HG03575 (cell line): ENCODE measurements at regions not wholly inside any gene's neighbourhood (a gene's known extent, or its start where the extent isn't known, plus 50 kb on each side); places are given as distances from the start of the nearest gene placed in this dataset.
"Not testable (repeated sequence)": the region's sequence is repeated elsewhere in the genome, so short reads cannot be mapped to it uniquely, and the experiment has no call there.

Experiments
- ATAC-seq: cut with Tn5 transposase; IDR thresholded peaks from one replicate; pipeline ENCODE4 v1.9.1; 2021; ENCODE audit not compliant: unreplicated experiment, insufficient number of reproducible peaks, low FRiP score; ENCODE audit errors: extremely low read depth

DNA sequence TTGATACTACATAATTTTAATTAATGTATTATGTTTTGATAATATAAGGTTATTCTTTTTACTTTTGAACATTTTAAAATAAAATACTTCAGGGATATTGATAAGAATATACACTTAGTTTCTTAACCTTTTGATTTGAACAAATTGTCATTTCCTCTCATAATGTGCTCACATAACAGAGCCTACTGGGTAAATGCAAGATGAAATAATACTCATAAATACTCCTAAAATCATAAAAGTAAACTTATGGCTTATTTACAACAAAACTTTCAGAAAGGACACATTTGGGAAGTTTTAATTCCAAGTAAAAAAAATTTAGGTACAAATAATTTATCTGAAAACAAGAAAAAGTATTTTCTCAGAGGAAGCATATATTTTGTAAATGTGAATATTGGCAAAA is 101.6 kb upstream of the ABCB5 start:
- no peak for ATAC-seq

DNA sequence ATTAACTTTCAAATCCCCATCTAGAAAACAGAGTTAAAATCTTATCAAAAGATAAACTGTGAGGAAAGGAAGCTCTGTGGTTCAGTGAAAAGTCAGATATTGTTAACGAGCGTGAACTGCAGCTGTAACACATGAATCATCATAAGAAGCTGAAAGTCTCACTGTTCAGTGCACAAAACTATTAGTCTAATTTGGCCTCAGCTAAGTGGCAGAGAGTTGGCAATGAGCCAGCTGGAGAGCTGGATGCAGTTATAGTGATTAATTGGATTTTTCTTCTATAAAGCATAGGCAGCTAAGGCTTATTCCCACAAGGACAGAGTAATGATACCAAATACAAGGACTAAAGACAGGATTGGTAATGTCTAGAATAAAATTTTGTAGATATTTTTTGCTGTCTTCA is 101.1 kb upstream of the ABCB5 start:
- no peak for ATAC-seq

DNA sequence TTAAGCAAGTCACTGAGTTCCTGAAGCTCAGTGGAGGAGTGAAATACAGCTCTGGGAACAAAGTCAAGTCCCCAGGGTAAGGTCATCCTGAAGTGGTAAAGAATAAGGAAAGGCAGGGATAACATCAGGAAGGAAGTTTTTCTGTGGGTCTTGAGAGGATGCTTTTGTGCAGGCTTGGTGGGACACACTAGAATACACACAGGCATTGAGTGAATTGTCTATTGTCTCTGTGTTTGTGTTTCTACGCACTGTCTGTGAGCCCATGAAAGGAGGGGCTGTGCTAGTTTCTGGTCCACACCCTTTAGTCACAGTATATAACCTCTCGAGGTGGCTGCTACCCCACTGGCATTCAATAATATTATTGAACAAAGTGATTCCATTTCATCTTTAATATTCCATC is 95.8 kb upstream of the ABCB5 start:
- ATAC-seq: no peak

DNA sequence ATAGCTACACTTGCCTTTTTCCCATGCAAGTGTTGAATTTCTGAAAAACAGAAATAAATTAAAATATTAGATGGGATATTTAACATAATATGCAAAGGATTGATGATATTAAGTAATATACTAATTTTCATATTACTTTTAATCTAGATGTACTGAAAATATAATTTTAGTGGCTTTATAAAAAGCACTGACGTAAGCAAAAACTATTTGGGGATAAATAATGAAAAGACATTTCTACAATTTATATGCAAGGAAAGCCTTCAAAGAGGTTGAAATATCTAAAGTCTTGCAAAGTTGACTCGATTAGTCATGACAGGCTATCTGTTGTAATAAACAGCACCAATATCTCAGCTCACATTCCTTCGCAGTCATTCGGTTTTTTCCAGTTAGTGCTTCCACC is 94.9 kb upstream of the ABCB5 start:
- no peak for ATAC-seq

DNA sequence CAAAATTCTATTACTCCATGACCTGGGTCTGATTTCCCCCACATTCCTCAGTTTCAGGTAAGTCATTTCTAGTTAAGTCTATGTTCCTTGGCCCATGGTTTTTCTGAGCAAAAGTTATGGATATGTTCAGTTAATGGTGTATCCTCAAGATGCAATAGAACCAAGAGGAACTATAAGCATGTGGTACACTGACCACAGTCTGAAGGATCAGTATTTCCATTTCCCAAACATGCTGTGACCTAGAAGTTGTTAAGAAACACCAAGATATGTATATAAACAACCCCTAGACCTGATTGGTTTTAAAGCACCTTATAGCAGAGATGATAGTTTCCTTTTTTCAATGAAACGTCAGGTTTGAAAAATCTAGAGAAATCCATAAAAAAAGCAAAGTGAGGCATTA is 94.2 kb upstream of the ABCB5 start:
- ATAC-seq: no peak

DNA sequence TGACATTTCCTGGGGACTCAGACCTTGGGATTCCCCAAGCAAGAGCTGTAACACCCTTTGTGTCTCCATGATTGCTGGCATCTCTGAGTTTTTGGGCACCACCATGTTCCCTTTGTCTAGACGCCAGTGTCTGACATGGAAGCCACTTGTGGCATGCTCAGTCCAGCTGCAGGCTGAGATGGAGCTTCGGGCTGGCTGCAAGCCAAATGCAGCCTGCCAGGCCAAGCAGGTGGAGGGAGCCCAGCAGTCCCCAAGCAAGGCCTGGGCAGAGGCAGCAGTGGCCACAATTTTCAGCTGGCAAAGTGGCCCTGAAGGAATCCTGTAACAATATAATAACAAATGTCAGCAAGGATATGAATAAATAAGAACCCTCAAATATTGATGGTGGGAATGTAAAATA is 86.2 kb upstream of the ABCB5 start:
- ATAC-seq: no peak

DNA sequence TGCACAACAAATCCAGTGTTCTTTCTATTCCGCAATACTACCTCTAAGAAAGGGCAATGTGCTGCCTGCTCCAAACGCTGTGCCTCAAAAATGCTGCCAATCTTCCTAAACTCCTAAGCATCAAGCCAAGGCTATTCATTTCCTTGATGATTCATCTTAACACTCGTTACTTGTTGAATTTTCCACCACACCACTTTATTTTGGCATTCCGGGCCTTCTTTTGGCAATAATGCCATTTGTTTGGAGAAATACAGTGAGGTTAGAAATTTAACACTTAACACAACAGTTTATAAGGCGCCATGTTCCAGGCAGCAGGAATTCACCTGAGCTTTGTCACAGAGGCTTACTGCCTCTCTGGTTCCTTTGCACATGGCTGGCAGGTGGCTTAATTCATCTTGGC is 82.6 kb upstream of the ABCB5 start:
- no peak for ATAC-seq

DNA sequence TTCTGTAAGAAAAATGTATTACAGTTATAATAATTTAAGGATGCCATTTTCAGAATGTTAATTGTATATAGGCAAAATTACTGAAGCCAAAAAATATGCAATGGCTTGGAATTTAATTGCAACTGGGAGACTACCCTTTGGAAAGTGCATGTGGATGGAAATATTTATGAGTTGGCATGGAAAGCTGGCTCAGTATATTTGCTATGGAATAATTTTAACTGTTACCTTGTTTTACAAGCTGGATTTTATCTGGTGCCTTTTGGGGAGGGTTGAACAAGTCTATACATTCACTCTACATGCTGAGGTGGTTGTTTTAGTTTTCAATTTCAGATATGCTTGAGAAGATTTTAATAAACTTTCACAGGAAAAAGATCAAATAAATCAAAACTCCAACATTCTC is 80.9 kb upstream of the ABCB5 start:
- no peak for ATAC-seq

DNA sequence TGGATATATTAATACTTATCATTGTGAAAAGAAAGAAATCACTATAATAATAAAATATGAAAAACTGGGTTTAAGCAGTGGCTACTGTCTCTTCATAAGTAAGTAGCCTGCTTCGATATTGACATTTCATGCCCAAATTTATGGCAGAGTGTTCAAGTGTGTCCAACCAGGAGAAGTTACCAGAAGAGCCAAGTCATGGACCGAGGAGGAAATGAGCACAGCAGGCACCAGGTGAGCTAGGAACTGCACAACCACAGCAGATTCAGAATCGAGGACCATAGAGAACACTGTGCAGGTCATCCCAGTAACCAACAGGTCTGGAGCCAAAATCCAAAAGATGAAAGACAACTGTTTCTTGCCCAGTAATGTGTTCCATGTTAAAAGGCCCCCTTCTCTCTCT is 79.9 kb upstream of the ABCB5 start:
- no peak for ATAC-seq

DNA sequence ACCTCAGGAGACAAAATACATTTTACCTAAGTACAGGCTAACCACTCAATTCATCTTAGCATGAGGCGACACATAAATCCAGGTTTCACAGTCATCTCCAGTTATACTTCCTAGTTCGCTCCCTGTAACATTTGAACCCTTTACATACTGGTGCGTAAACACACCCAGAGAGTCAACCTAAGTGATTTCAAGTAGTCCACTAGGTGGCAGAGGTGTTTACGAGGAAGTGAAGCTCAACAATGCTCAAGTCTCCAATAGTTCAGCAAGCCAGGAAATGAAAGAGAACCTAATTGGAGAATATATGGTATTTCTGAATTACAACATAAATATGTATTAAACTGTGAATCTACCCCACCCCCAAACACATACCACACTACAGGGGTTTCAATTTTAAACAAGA is 76.3 kb upstream of the ABCB5 start:
- no peak for ATAC-seq

DNA sequence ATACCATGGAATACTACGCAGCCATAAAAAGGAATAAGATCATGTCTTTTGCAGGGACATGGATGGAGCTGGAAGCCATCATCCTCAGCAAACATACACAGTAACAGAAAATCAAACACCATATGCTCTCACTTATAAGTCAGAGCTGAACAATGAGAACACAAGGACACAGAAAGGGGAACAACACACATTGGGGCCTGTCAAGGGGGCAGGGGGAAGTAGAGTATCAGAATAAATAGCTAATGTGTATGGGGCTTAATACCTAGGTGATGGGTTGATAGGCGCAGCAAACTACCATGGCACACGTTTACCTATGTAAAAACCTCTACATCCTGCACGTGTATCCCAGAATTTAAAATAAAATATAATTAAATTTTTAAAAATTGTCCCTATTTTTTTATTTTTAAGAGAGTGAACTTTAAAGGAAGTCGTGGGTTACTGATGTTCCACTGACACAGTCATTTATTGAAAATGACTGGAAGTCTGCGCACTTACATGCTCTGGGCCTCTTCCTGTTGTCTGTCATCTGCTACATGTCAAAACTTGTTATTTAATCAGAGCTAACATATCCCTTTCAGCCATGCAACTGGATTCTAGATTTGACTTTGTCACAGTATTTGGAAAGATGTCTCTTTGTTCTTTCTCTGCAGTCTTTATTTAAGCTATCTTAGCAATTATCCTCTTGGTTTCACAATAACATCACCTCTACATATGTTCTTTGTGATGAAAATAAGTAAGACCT is 73.7 kb upstream of the ABCB5 start:
- ATAC-seq: peak; percentile 49

DNA sequence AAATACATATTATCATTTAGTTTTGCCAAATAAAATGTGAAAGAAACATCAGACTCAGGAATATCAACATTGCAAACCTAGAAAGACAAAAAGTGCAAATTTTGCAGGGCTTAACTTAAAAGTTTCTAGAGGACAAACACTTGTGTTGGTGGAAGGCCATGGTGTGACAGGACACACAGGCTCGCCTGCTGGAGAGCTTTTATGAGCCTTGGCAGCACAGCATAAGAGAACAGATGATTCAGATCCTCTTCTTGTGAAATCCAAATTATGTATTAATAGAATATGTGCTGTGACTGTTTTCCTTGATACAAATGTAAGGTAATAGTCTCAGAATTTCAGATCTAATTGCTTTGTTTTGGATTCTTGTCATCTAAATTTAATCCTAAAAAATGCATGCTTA is 72.9 kb upstream of the ABCB5 start:
- no peak for ATAC-seq

DNA sequence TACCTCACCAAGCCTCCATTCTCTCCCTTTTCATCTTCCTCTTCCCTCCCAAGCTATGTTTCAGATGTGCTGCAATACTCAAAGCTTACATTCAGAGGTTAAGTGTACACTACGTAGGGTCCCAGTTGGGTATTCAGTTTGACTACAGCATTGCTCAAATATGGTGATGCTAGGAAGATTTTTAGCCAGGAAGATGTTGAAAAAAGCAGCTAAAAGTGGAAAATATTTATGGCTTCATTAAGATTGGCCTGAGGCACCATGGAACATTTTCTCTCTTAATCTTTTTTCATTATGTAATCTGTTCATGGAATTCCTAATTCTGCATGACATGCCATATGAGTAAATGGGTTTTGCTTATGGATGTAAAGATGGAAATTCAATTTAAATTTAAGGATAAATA is 72.0 kb upstream of the ABCB5 start:
- ATAC-seq: no peak

DNA sequence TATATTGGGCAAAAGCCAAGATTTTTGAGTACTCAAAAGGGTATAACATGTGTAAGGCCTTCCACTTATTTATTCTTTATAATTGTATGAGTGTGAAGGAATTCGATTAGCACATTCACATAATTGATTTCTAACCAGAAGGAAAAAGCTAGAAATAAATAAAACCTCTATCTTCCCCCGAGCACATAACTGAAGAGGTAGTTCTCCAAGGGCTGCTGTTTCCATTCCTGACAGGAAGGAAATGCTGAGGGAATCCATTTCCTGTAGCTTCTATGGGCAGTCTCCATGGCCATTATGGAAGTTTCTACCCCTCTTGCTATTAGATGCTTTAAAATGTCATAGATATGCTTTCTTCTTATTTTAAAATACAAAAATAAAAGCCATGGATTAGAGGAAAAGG is 70.5 kb upstream of the ABCB5 start:
- no peak for ATAC-seq

DNA sequence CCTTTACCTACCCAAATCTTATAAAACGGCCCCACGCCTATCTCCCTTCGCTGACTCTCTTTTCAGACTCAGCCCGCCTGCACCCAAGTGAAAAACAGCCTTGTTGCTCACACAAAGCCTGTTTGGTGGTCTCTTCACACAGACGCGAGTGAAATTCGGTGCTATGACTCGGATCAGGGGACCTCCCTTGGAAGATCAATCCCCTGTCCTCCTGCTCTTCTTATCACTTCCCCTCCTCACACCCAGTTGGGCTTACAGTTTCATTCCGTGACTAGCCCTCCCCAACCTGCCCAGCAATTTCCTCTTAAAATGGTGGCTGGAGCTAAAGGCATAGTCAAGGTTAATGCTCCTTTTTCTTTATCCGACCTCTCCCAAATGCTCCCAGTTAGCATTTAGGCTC is 68.5 kb upstream of the ABCB5 start:
- ATAC-seq: not testable (repeated sequence)

DNA sequence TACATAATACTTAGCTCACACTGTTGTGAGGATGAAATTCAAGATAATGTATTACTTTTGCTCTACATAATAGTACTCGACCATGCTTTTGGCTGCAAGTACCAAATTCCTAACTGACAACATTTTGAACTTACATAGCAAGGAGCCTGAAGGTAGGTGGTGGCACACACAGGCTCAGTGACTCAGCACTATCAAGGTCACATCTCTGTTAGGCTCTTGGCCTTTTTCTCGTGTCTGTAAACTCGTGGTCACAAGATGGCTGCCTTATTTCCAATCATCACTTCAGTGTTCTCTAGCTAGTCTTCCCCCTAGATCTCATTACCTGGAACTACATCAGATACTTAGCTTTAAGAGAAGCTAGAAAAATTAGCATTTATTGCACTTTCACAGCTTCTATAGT is 61.4 kb upstream of the ABCB5 start:
- no peak for ATAC-seq

DNA sequence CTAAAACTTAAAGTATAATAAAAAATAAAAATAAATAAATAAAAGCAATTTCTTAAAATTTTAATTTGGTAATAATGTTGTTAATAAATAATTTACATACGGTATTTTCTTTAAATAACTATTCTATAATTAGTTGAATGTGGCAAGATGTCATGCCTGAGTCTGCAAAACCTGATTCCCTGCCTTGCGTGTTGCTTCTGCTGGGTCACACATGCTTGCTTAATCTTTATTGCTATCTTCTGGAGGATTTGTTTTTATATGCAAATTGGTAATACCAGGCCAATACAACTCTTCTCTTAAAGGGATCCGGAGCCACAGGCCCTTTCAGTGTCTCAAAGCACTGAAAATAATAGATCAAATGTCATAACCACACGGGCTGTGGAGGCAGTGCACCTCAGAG is 59.4 kb upstream of the ABCB5 start:
- no peak for ATAC-seq

DNA sequence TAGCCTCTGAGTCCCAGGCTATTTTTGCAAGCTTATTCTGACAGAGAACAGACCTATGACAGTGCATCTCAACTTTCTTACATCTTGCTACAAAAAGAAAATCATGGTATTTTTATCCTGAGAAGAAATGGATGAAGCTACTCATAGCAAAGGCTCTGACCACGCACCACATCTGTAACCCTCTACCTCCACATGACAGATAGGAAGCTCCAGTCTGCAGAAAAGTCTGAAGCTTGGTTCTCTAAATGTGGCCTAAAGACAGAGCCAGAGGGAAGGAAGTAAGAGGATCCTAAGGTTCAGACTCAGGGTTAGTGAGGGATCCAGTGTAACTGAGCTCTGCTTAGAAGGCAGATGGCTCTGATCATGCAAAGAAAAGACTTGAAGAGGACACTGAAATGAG is 58.4 kb upstream of the ABCB5 start:
- no peak for ATAC-seq

DNA sequence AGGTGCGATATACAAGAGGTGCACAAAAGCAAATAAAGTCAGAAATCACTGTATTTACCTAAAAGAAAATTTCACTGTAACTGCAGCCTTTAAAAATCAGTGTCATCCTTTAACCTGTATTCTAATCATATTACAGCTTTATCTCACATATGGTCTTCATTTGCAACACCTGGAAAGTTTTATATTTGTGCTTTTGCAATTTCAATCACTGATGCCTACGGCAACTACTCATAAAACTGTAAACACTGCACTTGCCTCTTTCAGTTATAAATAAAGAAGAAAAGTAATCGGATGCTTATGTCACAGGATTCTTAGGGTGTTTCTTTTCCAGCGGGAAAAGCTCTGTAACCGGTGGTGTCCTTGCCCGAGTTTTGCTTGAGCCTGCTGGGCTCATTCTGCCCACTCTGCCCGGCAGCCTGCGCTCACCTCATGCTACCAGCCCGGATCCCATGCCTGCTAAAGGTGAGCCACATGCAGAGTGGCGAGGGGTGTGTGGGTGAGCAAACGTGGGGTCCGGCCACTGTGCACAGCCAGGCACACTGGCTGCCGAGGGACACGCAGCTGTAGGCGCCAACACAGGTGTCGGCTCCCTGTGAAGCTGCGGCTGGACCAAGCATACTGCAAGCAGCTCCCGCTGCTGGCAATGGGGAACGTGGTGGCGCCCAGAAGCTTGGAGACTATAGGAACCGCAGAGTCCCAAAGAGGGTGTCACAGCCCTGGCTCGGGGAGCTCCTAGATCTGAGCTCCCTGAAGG is 56.3 kb upstream of the ABCB5 start:
- no peak for ATAC-seq

DNA sequence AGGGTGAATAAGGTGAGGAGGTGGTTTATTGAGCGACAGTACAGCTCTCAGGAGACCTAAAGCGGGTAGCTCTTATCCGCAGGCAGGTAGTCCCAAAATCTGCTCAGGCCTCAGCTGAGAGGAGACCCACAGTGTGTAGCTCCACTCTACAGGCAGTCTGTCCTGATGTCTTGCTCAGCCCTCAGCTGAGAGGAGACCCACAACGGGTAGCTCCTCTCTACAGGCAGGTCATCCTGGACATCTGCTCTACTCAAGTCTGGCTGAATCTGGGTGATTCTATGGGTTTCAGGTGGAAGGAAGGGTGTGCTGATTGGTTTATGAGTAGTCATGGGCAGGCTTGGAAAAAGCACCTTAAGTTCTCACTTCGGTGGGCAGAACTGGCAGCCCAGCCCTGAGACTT is 55.6 kb upstream of the ABCB5 start:
- no peak for ATAC-seq
